Activated CD8-positive, alpha-beta T cell treated with anti-CD3 and anti-CD28 coated beads for 36 hours (primary cell): ENCODE measurements at regions not wholly inside any gene's neighbourhood (a gene's known extent, or its start where the extent isn't known, plus 50 kb on each side); places are given as distances from the start of the nearest gene placed in this dataset.

ENCODE experiments used
- ATAC-seq: fragments of 200-7000 bp; cut with Tn5 transposase; one replicate; pipeline ENCODE4 v1.10.0; 2021; ENCODE audit warnings: mild to moderate bottlenecking, moderate library complexity
- CTCF ChIA-PET: fragments of 350-600 bp; sonication (Branson Sonifier 250); formaldehyde crosslinking; loops from one replicate; lab custom pipeline; 2021; ENCODE audit warnings: antibody characterized with exemption; lab: Charles Lee
- POLR2A ChIA-PET: fragments of 350-600 bp; sonication (Branson Sonifier 250); formaldehyde crosslinking; loops from one replicate; lab custom pipeline; 2021; ENCODE audit warnings: antibody characterized with exemption; lab: Charles Lee
- DNase-seq: peaks from one replicate; pipeline ENCODE4 v3.0.0-alpha.2; 2020
- H3K27ac Mint-ChIP-seq: one replicate; pipeline ENCODE4 v1.8.0; 2021; ENCODE audit warnings: mild to moderate bottlenecking, mixed read lengths
- H3K27me3 Mint-ChIP-seq: one replicate; pipeline ENCODE4 v1.8.0; 2021; ENCODE audit warnings: mixed read lengths
- H3K36me3 Mint-ChIP-seq: one replicate; pipeline ENCODE4 v1.8.0; 2021; ENCODE audit warnings: low read depth, mixed read lengths
- H3K4me1 Mint-ChIP-seq: one replicate; pipeline ENCODE4 v1.8.0; 2021; ENCODE audit warnings: low read depth, mixed read lengths
- H3K4me3 Mint-ChIP-seq: one replicate; pipeline ENCODE4 v1.8.0; 2021; ENCODE audit warnings: mild to moderate bottlenecking, moderate library complexity, mixed read lengths
- H3K9me3 Mint-ChIP-seq: one replicate; pipeline ENCODE4 v1.8.0; 2021; ENCODE audit warnings: mixed read lengths
- CTCF ChIP-seq: fragments of 200-600 bp; IDR thresholded peaks from one replicate; pipeline ENCODE4 v1.8.0; 2022; ENCODE audit warnings: antibody characterized with exemption, mild to moderate bottlenecking
- intact Hi-C: fragments of 100-400 bp; cut with micrococcal nuclease; formaldehyde crosslinking; loops from one replicate; pipeline ENCODE4 v1.10.0; 2022

- Mint-ChIP-seq H3K4me1 (no peaks in the 10 kb centered on the region), H3K27ac (no peak overlapping the region), H3K36me3 (no peaks in the 10 kb centered on the region), H3K4me3 (no peak overlapping the region), H3K9me3 (no peaks in the 10 kb centered on the region), H3K27me3 (peaks cover 10% of the 10 kb centered on the region)
- CTCF ChIA-PET, result no interaction called here
- TF ChIP-seq CTCF, result no peak
- POLR2A ChIA-PET, result no interaction called here
- intact Hi-C loops, result no loop called here
- ATAC-seq, result no peak
- DNase-seq, result no peak
Observed at GRCh38 chr2:235199128-235199527, 247.3 kb downstream of the SH3BP4 start.

GRCh38 chr2:235200216-235200615 lies 248.4 kb downstream of the SH3BP4 start:
- TF ChIP-seq CTCF, result no peak
- ChIA-PET POLR2A (no interaction called here), CTCF (no interaction called here)
- Mint-ChIP-seq H3K4me1 (no peaks in the 10 kb centered on the region), H3K36me3 (no peaks in the 10 kb centered on the region), H3K4me3 (no peak overlapping the region), H3K27ac (no peak overlapping the region), H3K9me3 (no peaks in the 10 kb centered on the region), H3K27me3 (peaks cover 8% of the 10 kb centered on the region)
- ATAC-seq (no peak), DNase-seq (no peak)
- intact Hi-C loops, result no loop called here

GRCh38 chr2:235201756-235202155 lies 249.9 kb downstream of the SH3BP4 start:
- POLR2A ChIA-PET, result no interaction called here
- peaks cover 12% of the 10 kb centered on the region for H3K27me3 Mint-ChIP-seq
- H3K27ac Mint-ChIP-seq, result no peak overlapping the region
- no peaks in the 10 kb centered on the region for H3K9me3 Mint-ChIP-seq
- DNase-seq (no peak), ATAC-seq (no peak)
- no peak overlapping the region for H3K4me3 Mint-ChIP-seq
- CTCF ChIA-PET, result no interaction called here
- no peaks in the 10 kb centered on the region for H3K4me1 Mint-ChIP-seq
- TF ChIP-seq CTCF, result no peak
- intact Hi-C loops, result no loop called here
- H3K36me3 Mint-ChIP-seq, result no peaks in the 10 kb centered on the region

GRCh38 chr2:235204948-235205347 lies 253.1 kb downstream of the SH3BP4 start:
- DNase-seq (no peak), ATAC-seq (no peak)
- intact Hi-C loops, result no loop called here
- no peaks in the 10 kb centered on the region for H3K36me3 Mint-ChIP-seq
- ChIA-PET CTCF (no interaction called here), POLR2A (no interaction called here)
- no peaks in the 10 kb centered on the region for H3K4me1 Mint-ChIP-seq
- H3K27me3 Mint-ChIP-seq, result peaks cover 10% of the 10 kb centered on the region
- TF ChIP-seq CTCF, result no peak
- H3K9me3 Mint-ChIP-seq, result peaks cover under 1% of the 10 kb centered on the region
- no peak overlapping the region for H3K27ac Mint-ChIP-seq
- H3K4me3 Mint-ChIP-seq, result no peak overlapping the region

- peaks cover 12% of the 10 kb centered on the region for H3K27me3 Mint-ChIP-seq
Observed at GRCh38 chr2:235206399-235206798, 254.6 kb downstream of the SH3BP4 start.

More at GRCh38 chr2:235206399-235206798, 254.6 kb downstream of the SH3BP4 start:
- no peaks in the 10 kb centered on the region for H3K4me1 Mint-ChIP-seq
- H3K36me3 Mint-ChIP-seq, result no peaks in the 10 kb centered on the region
- ATAC-seq, result no peak
- ChIA-PET CTCF (no interaction called here), POLR2A (no interaction called here)
- DNase-seq, result no peak
- TF ChIP-seq CTCF, result no peak
- peaks cover 2% of the 10 kb centered on the region for H3K9me3 Mint-ChIP-seq
- intact Hi-C loops, result no loop called here
- H3K27ac Mint-ChIP-seq, result no peak overlapping the region
- H3K4me3 Mint-ChIP-seq, result no peak overlapping the region
